ENCODE measurements at regions not wholly inside any gene's neighbourhood (a gene's known extent, or its start where the extent isn't known, plus 50 kb on each side); places are given as distances from the start of the nearest gene placed in this dataset.

DNA sequence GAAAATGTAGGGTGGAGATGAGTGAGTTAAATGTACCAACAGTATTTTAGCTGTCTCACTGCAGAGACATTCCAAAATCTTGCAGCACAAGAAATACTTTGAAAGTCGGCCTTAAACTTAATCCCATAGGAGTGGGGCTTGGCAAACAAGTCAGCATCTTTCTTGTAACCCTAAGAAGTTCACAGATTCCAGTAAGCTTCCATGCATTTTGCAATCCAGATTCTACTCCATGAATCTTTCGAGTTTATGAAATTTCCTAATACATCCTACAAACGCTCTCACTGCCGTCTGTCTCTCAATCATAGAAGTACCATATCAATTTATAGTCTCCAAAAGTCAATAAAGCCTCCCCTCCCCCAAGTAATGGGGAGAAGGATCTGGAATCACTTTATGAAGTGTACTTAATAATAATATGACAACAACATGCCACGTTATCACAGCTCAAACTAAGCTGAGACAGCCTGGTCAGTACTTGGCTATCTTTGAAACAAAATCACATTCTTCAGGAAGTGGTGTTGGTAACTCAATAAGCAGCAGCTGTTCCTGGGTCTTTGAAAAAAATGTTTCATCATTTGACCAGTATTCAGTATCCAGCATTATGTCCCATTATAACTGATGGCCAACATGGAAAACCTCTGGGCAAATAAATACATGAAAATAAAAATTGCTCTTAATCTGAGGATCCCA is 317.4 kb upstream of the RUNX1 start:
- 36 to 45% methylated on average over 5 of the region's 5 CpGs for WGBS, 2 donors
- Histone ChIP-seq H3K4me1 (peaks cover 0 to 16% (median 0%) of the 10 kb centered on the region in 4 donors), H3K27ac (peak overlapping the region in 3 of 4 donors; percentile 27 to 73 (median 65)), H3K4me3 (no peak overlapping the region), H3K9me3 (peaks cover 0 to 5% (median 0%) of the 10 kb centered on the region in 4 donors), H3K36me3 (no peaks in the 10 kb centered on the region), H3K27me3 (no peaks in the 10 kb centered on the region)
- TF ChIP-seq EP300 (IDR thresholded peaks at IDR 0.05), result peak in 1 of 2 donors; percentile 90
- TF ChIP-seq POLR2A (IDR thresholded peaks at IDR 0.05), result no peak
- DNase-seq (ENCODE audit: low spot score in 2 of 2), result peak in 1 of 2 donors; percentile 85

DNA sequence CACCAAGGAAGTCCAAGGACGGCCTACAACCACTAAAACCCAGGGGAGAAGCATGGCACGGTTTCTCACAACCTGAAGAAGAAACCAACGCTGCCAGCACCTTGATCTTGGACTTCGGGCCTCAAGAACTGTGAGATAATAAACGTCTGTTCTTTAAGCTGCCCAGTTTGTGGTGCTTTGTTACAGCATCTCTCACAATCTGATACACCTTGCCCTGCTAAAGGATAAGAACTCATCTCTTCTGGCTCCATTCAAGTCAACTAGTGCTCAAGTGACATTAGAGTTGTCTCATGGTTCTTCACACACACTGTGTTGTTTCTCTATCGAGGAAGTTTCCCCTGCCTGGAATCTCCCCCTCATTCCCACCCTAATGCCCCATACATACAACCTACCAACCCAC is 314.4 kb upstream of the RUNX1 start:
- 93 to 94% methylated on average over 6 of the region's 6 CpGs for WGBS, 2 donors
- Histone ChIP-seq H3K27me3 (no peaks in the 10 kb centered on the region), H3K4me1 (peaks cover 0 to 22% (median 0%) of the 10 kb centered on the region in 4 donors), H3K9me3 (peaks cover 0 to 5% (median 0%) of the 10 kb centered on the region in 4 donors), H3K36me3 (no peaks in the 10 kb centered on the region), H3K27ac (no peak overlapping the region), H3K4me3 (no peak overlapping the region)
- TF ChIP-seq, protein P1, sequence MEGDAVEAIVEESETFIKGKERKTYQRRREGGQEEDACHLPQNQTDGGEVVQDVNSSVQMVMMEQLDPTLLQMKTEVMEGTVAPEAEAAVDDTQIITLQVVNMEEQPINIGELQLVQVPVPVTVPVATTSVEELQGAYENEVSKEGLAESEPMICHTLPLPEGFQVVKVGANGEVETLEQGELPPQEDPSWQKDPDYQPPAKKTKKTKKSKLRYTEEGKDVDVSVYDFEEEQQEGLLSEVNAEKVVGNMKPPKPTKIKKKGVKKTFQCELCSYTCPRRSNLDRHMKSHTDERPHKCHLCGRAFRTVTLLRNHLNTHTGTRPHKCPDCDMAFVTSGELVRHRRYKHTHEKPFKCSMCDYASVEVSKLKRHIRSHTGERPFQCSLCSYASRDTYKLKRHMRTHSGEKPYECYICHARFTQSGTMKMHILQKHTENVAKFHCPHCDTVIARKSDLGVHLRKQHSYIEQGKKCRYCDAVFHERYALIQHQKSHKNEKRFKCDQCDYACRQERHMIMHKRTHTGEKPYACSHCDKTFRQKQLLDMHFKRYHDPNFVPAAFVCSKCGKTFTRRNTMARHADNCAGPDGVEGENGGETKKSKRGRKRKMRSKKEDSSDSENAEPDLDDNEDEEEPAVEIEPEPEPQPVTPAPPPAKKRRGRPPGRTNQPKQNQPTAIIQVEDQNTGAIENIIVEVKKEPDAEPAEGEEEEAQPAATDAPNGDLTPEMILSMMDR (IDR thresholded peaks at IDR 0.05), result no peak
- TF ChIP-seq POLR2A (IDR thresholded peaks at IDR 0.05) (no peak), EP300 (IDR thresholded peaks at IDR 0.05) (no peak)
- no peak for DNase-seq (ENCODE audit: low spot score in 2 of 2)

DNA sequence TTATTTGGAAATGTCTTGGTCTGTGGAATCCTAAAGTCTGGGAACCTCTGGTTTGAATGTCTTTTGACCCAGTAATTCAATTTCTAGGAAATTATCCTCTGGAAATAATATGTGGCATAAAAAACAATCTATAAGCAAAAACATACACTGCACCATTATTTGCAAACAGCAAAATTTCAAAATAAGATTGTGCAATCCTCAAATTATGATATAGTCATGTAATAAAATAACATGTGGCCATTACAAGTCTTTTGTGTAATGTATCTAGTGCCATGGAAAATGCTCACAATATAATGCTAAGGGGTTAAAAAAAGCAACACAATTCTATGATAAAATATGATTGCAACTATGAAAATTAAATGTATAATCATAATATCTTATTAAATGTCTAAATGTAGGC is 312.9 kb upstream of the RUNX1 start:
- Histone ChIP-seq H3K9me3 (peaks cover 0 to 5% (median 0%) of the 10 kb centered on the region in 4 donors), H3K27me3 (no peaks in the 10 kb centered on the region), H3K4me1 (peaks cover 0 to 15% (median 0%) of the 10 kb centered on the region in 4 donors), H3K36me3 (no peaks in the 10 kb centered on the region), H3K4me3 (no peak overlapping the region), H3K27ac (no peak overlapping the region)
- TF ChIP-seq EP300 (IDR thresholded peaks at IDR 0.05) (no peak), POLR2A (IDR thresholded peaks at IDR 0.05) (no peak)
- TF ChIP-seq, protein P1 (IDR thresholded peaks at IDR 0.05), result no peak
- DNase-seq (ENCODE audit: low spot score in 2 of 2), result no peak

DNA sequence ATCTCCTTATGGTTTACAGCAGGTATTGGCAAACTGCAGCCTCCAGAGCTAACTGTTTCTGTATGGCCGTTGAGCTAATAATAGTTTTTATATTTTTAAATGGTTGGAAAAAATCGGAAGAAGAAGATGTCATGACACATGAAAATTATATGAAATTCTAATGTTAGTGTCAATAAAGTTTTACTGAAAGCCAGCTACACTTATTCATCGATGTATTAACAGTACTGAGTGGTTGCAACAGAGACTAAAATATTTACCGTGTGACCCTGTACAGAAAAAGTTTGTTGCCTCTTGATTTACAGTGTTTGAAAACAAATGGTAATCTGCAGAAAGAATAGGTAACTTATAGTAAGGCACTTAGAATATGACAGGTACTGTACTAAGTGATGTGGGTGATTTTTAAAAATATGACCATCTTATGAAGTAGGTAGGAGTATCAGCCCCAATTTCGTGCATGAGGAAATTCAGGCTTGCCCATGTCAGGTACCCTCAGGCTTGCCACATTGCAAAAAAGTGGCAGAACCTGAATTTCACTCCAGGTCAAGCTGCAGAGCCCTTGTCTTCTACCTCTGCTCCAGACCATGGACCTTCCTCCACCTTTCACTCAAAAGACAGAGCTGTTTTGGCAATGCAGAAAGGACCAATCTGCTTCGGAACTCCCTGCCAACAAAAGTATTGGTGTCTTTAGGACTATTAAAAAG is 311.9 kb upstream of the RUNX1 start:
- Histone ChIP-seq H3K27me3 (no peaks in the 10 kb centered on the region), H3K4me3 (no peak overlapping the region), H3K9me3 (peaks cover 0 to 5% (median 0%) of the 10 kb centered on the region in 4 donors), H3K27ac (peak overlapping the region in 1 of 4 donors; percentile 44), H3K36me3 (no peaks in the 10 kb centered on the region), H3K4me1 (peaks cover 0 to 7% (median 0%) of the 10 kb centered on the region in 4 donors)
- WGBS, 2 donors, result 82 to 84% methylated on average over 6 of the region's 6 CpGs
- TF ChIP-seq EP300 (IDR thresholded peaks at IDR 0.05), result no peak
- no peak for TF ChIP-seq POLR2A (IDR thresholded peaks at IDR 0.05)
- DNase-seq (ENCODE audit: low spot score in 2 of 2), result no peak

DNA sequence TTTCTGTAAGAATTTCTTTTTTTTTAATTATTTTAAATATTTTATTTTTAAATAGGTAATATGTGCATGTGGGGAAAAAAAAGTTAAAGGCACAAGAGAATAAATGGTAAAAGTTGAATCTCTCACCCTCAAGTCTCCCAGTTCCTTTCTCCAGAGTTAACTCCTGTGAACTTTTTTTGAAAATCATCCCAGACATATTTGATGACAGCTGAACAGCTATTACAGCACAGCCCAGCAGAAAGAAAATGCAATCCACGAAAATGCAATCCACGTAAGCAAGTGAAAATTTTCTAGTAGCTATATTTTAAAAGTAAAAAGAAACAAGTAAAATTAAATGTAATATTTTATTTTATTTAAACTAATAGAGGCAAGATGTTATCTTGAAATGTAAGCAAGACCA is 310.0 kb upstream of the RUNX1 start:
- WGBS, 2 donors, result 74 to 79% methylated on average over 2 of the region's 2 CpGs
- Histone ChIP-seq H3K9me3 (peaks cover 0 to 5% (median 0%) of the 10 kb centered on the region in 4 donors), H3K36me3 (no peaks in the 10 kb centered on the region), H3K4me1 (peaks cover 0 to 6% (median 0%) of the 10 kb centered on the region in 4 donors), H3K4me3 (no peak overlapping the region), H3K27ac (no peak overlapping the region), H3K27me3 (no peaks in the 10 kb centered on the region)
- no peak for DNase-seq (ENCODE audit: low spot score in 2 of 2)
- TF ChIP-seq, protein P1 (IDR thresholded peaks at IDR 0.05), result no peak
- no peak for TF ChIP-seq POLR2A (IDR thresholded peaks at IDR 0.05)
- no peak for TF ChIP-seq EP300 (IDR thresholded peaks at IDR 0.05)

DNA sequence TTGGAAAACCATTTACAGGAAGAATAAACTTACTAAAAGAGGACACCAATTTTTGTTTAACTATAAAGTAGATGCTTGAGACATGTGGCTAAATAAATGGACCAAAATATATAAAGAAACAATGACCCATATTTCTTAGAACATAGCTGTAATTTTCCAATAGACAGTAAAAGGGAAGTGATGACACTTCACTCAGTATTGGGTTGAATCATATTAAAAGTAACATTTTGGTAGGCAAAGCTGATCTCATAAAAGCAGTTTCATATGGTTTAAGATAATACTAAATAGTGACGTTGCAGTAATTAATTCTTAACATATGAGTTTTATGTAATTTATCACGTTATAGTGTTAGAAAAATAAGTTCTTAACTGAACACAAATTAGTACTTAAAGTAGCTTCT is 308.9 kb upstream of the RUNX1 start:
- WGBS, 2 donors, result 78 to 79% methylated on average over 2 of the region's 2 CpGs

More for the DNA sequence above, 308.9 kb upstream of the RUNX1 start:
- Histone ChIP-seq H3K4me1 (peaks cover 0 to 6% (median 0%) of the 10 kb centered on the region in 4 donors), H3K36me3 (no peaks in the 10 kb centered on the region), H3K27me3 (no peaks in the 10 kb centered on the region), H3K9me3 (no peaks in the 10 kb centered on the region), H3K27ac (no peak overlapping the region), H3K4me3 (no peak overlapping the region)
- DNase-seq (ENCODE audit: low spot score in 2 of 2), result no peak
- TF ChIP-seq, protein P1 (IDR thresholded peaks at IDR 0.05), result no peak
- no peak for TF ChIP-seq EP300 (IDR thresholded peaks at IDR 0.05)
- TF ChIP-seq POLR2A (IDR thresholded peaks at IDR 0.05), result no peak

All from tibial nerve (tissue), 4 donors.